MCF 10A (cell line): ENCODE measurements at regions not wholly inside any gene's neighbourhood (a gene's known extent, or its start where the extent isn't known, plus 50 kb on each side); places are given as distances from the start of the nearest gene placed in this dataset.

ENCODE experiments used
- BruUV-seq: library from RNA; stranded (reverse); fragments of 400-500 nt; replicated peaks from 2 replicates; lab custom pipeline; 2021; lab: Mats Ljungman, UMichigan
- CTCF ChIA-PET: fragments of 300-600 bp; sonication (Branson Sonifier 250); formaldehyde crosslinking; extraction: SDS; loops from one replicate; lab custom pipeline; 2021; ENCODE audit warnings: antibody characterized with exemption, inconsistent platforms; lab: Yijun Ruan, JAX
- POLR2A ChIA-PET: fragments of 300-600, 350-650 bp; sonication (Branson Sonifier 250); formaldehyde crosslinking; extraction: SDS; loops from one replicate; lab custom pipeline; 2020; ENCODE audit warnings: antibody characterized with exemption, inconsistent platforms; lab: Yijun Ruan, JAX
- DNase-seq: peaks from one replicate; pipeline ENCODE4 v3.0.0-alpha.2; 2018; ENCODE audit not compliant: unreplicated experiment
- H3K27ac Mint-ChIP-seq: one replicate; pipeline ENCODE4 v1.8.0; 2022; ENCODE audit warnings: mild to moderate bottlenecking, low read depth, mixed read lengths; ENCODE audit not compliant: unreplicated experiment
- H3K27me3 Mint-ChIP-seq: one replicate; pipeline ENCODE4 v1.8.0; 2022; ENCODE audit warnings: mixed read lengths; ENCODE audit not compliant: insufficient read depth, unreplicated experiment
- H3K36me3 Mint-ChIP-seq: one replicate; pipeline ENCODE4 v1.8.0; 2022; ENCODE audit warnings: mild to moderate bottlenecking, moderate library complexity, mixed read lengths; ENCODE audit not compliant: insufficient read depth, unreplicated experiment
- H3K4me1 Mint-ChIP-seq: one replicate; pipeline ENCODE4 v1.8.0; 2022; ENCODE audit warnings: mixed read lengths; ENCODE audit not compliant: insufficient read depth, unreplicated experiment
- H3K4me3 Mint-ChIP-seq: one replicate; pipeline ENCODE4 v1.8.0; 2022; ENCODE audit warnings: mild to moderate bottlenecking, moderate library complexity, mixed read lengths; ENCODE audit not compliant: unreplicated experiment
- H3K9me3 Mint-ChIP-seq: one replicate; pipeline ENCODE4 v1.8.0; 2022; ENCODE audit warnings: mixed read lengths; ENCODE audit not compliant: unreplicated experiment
- CTCF ChIP-seq: fragments of 200-600 bp; IDR thresholded peaks from one replicate; pipeline ENCODE4 v1.8.0; 2022; ENCODE audit warnings: antibody characterized with exemption, mild to moderate bottlenecking; ENCODE audit not compliant: unreplicated experiment
- intact Hi-C: fragments of 100-400 bp; cut with micrococcal nuclease; formaldehyde crosslinking; loops from 2 replicates; pipeline ENCODE4 v1.14.1; 2022

- intact Hi-C loops = no loop called here
- Mint-ChIP-seq H3K27me3 (peaks cover 3% of the 10 kb centered on the region), H3K4me3 (no peak overlapping the region), H3K4me1 (peaks cover 16% of the 10 kb centered on the region), H3K9me3 (no peaks in the 10 kb centered on the region), H3K27ac (no peak overlapping the region), H3K36me3 (no peaks in the 10 kb centered on the region)
- no peak for DNase-seq
- POLR2A ChIA-PET = no interaction called here
- no peak for TF ChIP-seq CTCF
- CTCF ChIA-PET = no interaction called here
- BruUV-seq = no TSS peak
Observed at GRCh38 chr1:30515755-30516484, 207.5 kb downstream of the MATN1 start.

- Mint-ChIP-seq H3K9me3 (no peaks in the 10 kb centered on the region), H3K27me3 (no peaks in the 10 kb centered on the region), H3K4me1 (peaks cover 16% of the 10 kb centered on the region), H3K36me3 (no peaks in the 10 kb centered on the region), H3K27ac (no peak overlapping the region), H3K4me3 (no peak overlapping the region)
- ChIA-PET CTCF (no interaction called here), POLR2A (no interaction called here)
- intact Hi-C loops = no loop called here
- no TSS peak for BruUV-seq
- TF ChIP-seq CTCF = no peak
- DNase-seq = no peak
Observed at GRCh38 chr1:30514945-30515344, 208.4 kb downstream of the MATN1 start.

- CTCF ChIA-PET = interaction anchor here (0.6 kb wide), 1 partner anchor 806 kb away, joined by 4 read pairs; no protein-coding TSS in a partner anchor
- no TSS peak for BruUV-seq
- Mint-ChIP-seq H3K9me3 (no peaks in the 10 kb centered on the region), H3K4me3 (no peak overlapping the region), H3K36me3 (no peaks in the 10 kb centered on the region), H3K27ac (no peak overlapping the region), H3K4me1 (peaks cover 16% of the 10 kb centered on the region), H3K27me3 (peaks cover 5% of the 10 kb centered on the region)
- DNase-seq = no peak
- intact Hi-C loops = no loop called here
- no peak for TF ChIP-seq CTCF
- POLR2A ChIA-PET = interaction anchor here (0.7 kb wide), 1 partner anchor 12 kb away, joined by 3 read pairs; no protein-coding TSS in a partner anchor
Observed at GRCh38 chr1:30514137-30514654, 209.2 kb downstream of the MATN1 start.

GRCh38 chr1:30513396-30514136 lies 209.8 kb downstream of the MATN1 start:
- no peak overlapping the region for H3K27ac Mint-ChIP-seq
- no peaks in the 10 kb centered on the region for H3K36me3 Mint-ChIP-seq
- ChIA-PET CTCF (no interaction called here), POLR2A (interaction anchor here (0.7 kb wide), 1 partner anchor 12 kb away, joined by 3 read pairs; no protein-coding TSS in a partner anchor)
- intact Hi-C loops = no loop called here
- no peaks in the 10 kb centered on the region for H3K9me3 Mint-ChIP-seq
- TF ChIP-seq CTCF = no peak
- H3K4me3 Mint-ChIP-seq = no peak overlapping the region
- peaks cover 11% of the 10 kb centered on the region for H3K27me3 Mint-ChIP-seq
- DNase-seq = no peak
- no TSS peak for BruUV-seq
- H3K4me1 Mint-ChIP-seq = peaks cover 16% of the 10 kb centered on the region
